ENCODE measurements at regions not wholly inside any gene's neighbourhood (a gene's known extent, or its start where the extent isn't known, plus 50 kb on each side); places are given as distances from the start of the nearest gene placed in this dataset.
"Not testable (repeated sequence)": the region's sequence is repeated elsewhere in the genome, so short reads cannot be mapped to it uniquely, and the experiment has no call there.

GRCh38 chr10:14439451-14440259 is 108.9 kb upstream of the FRMD4A start:
- no peaks in the 10 kb centered on the region for H3K36me3 Mint-ChIP-seq
- DNase-seq (ENCODE audit: low spot score in 2 of 2) (no peak), ATAC-seq (ENCODE audit: low read depth) (no peak)
- no peak overlapping the region for H3K27ac Mint-ChIP-seq
- no peaks in the 10 kb centered on the region for H3K9me3 Mint-ChIP-seq
- H3K4me3 Mint-ChIP-seq: no peak overlapping the region
- peaks cover 22% of the 10 kb centered on the region for H3K27me3 Mint-ChIP-seq
- no peaks in the 10 kb centered on the region for H3K4me1 Mint-ChIP-seq

DNA sequence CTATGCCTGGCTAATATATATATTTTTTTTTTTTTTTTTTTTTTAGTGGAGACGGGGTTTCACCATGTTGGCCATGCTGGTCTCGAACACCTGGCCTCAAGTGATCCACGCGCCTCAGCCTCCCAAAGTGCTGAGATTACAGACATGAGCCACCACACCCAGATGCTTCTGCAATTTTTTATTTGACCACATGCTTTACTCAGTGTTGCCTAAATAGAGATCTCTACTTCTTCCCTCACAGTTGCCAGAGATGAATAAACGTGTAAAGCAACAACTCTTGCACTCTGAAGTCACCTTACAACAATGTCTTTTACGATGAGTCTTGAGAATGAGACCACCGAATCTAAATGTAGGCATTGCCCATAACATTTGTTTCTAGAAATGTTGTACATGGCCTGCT is 107.9 kb upstream of the FRMD4A start:
- ATAC-seq (ENCODE audit: low read depth) (no peak), DNase-seq (ENCODE audit: low spot score in 2 of 2) (no peak)
- H3K4me1 Mint-ChIP-seq: no peaks in the 10 kb centered on the region
- H3K4me3 Mint-ChIP-seq: no peak overlapping the region
- no peaks in the 10 kb centered on the region for H3K36me3 Mint-ChIP-seq
- peaks cover 22% of the 10 kb centered on the region for H3K27me3 Mint-ChIP-seq
- no peak overlapping the region for H3K27ac Mint-ChIP-seq
- no peaks in the 10 kb centered on the region for H3K9me3 Mint-ChIP-seq

GRCh38 chr10:14438057-14438456 is 107.3 kb upstream of the FRMD4A start:
- Mint-ChIP-seq H3K9me3 (no peaks in the 10 kb centered on the region), H3K27me3 (peaks cover 24% of the 10 kb centered on the region), H3K4me1 (no peaks in the 10 kb centered on the region), H3K36me3 (no peaks in the 10 kb centered on the region), H3K4me3 (no peak overlapping the region), H3K27ac (no peak overlapping the region)
- no peak for DNase-seq (ENCODE audit: low spot score in 2 of 2)
- no peak for ATAC-seq (ENCODE audit: low read depth)

DNA sequence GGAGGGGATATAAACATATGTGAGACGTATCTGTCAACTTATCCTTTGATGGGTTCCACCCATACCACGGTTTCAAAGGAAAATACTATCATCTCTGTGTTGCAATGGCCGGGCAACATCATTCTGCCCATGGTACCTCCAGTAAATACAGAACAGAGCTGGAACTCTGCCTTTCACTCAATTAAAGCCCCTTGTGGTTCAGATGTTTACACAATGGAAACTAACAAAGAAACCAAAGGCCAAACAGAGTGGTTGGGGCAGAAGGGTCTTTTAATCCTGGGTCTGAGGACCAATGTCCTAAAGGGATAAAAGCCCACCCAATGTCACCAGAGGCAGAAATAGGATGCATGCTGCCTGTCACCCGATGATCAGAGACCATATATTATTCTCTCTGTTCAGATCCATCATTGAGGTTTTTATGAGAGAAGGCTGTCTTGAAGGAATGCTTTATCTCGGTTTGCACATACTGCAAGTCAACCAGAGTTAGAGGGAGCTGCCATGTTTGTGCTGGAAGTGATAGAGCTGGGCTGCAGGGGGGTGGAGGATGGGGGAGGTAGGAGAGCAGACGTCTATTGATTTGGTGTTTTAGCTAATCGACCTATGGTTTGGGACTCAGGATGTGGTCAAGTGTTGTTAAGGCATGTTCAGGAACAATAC is 105.4 kb upstream of the FRMD4A start:
- Mint-ChIP-seq H3K27me3 (peaks cover 19% of the 10 kb centered on the region), H3K27ac (no peak overlapping the region), H3K9me3 (no peaks in the 10 kb centered on the region), H3K4me3 (no peak overlapping the region), H3K4me1 (no peaks in the 10 kb centered on the region), H3K36me3 (no peaks in the 10 kb centered on the region)
- ATAC-seq (ENCODE audit: low read depth): no peak
- DNase-seq (ENCODE audit: low spot score in 2 of 2): no peak

DNA sequence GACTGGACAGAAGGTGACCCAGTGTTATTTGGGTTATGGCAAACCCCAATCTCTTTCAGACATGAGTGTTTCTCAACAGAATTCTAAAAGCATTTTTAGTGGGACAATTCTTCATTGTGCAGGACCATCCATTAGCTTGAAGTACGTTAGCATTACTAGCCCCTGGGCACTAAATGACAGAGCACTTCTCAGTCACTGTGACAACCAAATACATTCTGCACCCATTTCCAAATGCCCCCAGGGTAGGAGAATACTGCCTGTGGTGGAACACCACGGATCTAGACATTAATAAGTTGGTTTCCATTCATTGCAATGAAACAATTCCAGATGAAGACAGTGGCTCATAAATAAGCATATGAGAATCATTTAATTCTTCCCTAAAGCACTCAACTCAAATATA is 102.4 kb upstream of the FRMD4A start:
- Mint-ChIP-seq H3K27ac (no peak overlapping the region), H3K4me1 (no peaks in the 10 kb centered on the region), H3K9me3 (no peaks in the 10 kb centered on the region), H3K4me3 (no peak overlapping the region), H3K36me3 (no peaks in the 10 kb centered on the region), H3K27me3 (peaks cover 16% of the 10 kb centered on the region)
- no peak for DNase-seq (ENCODE audit: low spot score in 2 of 2)
- ATAC-seq (ENCODE audit: low read depth): no peak

DNA sequence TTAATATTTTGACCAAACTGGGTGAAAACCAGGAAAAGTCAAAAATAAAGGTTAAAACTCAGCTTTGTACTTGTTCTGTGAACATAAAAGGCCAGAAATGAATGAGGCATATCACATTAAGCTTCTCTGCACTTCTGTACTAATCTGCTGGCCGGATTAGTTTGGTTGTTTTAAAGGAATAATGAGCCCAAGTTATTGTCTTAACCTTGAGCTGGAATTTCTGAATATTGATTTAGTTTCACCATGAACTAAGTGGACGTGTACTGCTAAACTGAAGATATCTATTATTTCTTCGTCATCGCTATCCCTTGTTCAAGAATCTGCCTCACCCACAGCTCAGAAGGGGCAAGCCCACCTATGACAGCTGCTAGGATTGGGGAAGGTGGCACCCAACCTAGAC is 101.1 kb upstream of the FRMD4A start:
- no peaks in the 10 kb centered on the region for H3K36me3 Mint-ChIP-seq
- H3K4me3 Mint-ChIP-seq: no peak overlapping the region
- H3K4me1 Mint-ChIP-seq: no peaks in the 10 kb centered on the region
- DNase-seq (ENCODE audit: low spot score in 2 of 2): no peak
- peaks cover 2% of the 10 kb centered on the region for H3K9me3 Mint-ChIP-seq
- no peak for ATAC-seq (ENCODE audit: low read depth)
- H3K27me3 Mint-ChIP-seq: peaks cover 20% of the 10 kb centered on the region
- H3K27ac Mint-ChIP-seq: no peak overlapping the region

DNA sequence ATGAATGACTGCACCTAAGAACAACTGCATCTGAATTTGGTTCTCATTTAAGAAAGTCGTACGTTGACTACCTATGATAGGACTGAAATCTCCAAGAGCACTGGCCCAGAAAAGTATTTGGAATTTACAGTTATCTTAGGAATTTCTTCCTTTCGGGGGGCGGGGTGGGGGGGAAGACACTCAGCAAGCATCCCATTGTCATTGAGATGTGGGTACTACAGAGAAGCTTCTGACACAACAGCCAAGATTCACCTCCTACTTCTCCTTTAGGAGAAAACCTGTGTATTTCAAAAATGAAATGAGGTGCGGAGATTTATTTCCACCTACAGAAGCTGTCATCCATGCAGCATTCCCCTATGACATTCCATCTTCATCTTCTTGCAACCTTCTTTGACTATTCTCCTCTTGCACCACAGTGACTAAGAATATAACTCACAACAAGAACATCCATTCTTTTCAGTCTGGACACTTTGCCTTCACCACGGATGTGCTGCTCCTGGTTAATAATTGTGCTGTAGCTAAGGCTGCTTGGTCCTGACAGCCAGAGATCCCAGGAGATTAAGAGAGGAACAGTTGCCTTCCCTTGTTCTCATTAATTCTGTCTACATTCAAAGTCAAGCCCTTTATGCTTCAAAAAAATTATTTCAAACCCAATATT is 98.4 kb upstream of the FRMD4A start:
- peaks cover 18% of the 10 kb centered on the region for H3K27me3 Mint-ChIP-seq
- H3K4me3 Mint-ChIP-seq: no peak overlapping the region
- H3K9me3 Mint-ChIP-seq: peaks cover 3% of the 10 kb centered on the region
- no peaks in the 10 kb centered on the region for H3K36me3 Mint-ChIP-seq
- no peak overlapping the region for H3K27ac Mint-ChIP-seq
- ATAC-seq (ENCODE audit: low read depth) (no peak), DNase-seq (ENCODE audit: low spot score in 2 of 2) (no peak)
- no peaks in the 10 kb centered on the region for H3K4me1 Mint-ChIP-seq

DNA sequence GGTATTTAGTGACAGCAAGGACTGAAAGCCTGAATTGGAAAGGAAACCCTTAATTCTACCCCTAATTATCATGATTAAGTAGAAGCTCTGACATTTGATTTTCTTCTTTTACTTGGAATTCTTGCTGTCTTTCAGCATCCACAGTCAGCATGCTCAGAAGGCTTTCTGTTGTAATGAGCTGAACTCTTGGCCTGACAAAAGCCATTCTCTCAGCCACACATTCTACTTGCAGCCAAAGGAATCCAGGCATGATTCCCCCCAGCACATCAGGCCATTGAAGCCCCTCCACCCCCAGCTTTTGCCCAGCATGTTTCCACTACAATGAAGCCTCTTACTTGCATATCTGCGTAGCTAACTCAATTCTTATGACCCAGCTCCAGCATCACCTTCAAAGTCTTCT is 94.3 kb upstream of the FRMD4A start:
- no peak for DNase-seq (ENCODE audit: low spot score in 2 of 2)
- no peak overlapping the region for H3K4me3 Mint-ChIP-seq
- peaks cover 3% of the 10 kb centered on the region for H3K9me3 Mint-ChIP-seq
- no peaks in the 10 kb centered on the region for H3K36me3 Mint-ChIP-seq
- H3K27me3 Mint-ChIP-seq: peaks cover 17% of the 10 kb centered on the region
- no peak for ATAC-seq (ENCODE audit: low read depth)
- no peaks in the 10 kb centered on the region for H3K4me1 Mint-ChIP-seq
- no peak overlapping the region for H3K27ac Mint-ChIP-seq

GRCh38 chr10:14423111-14423744 is 92.5 kb upstream of the FRMD4A start:
- Mint-ChIP-seq H3K4me3 (no peak overlapping the region), H3K9me3 (peaks cover 3% of the 10 kb centered on the region), H3K36me3 (no peaks in the 10 kb centered on the region), H3K27me3 (peaks cover 11% of the 10 kb centered on the region), H3K4me1 (no peaks in the 10 kb centered on the region), H3K27ac (no peak overlapping the region)
- ATAC-seq (ENCODE audit: low read depth) (no peak), DNase-seq (ENCODE audit: low spot score in 2 of 2) (no peak)

- Mint-ChIP-seq H3K9me3 (peaks cover 2% of the 10 kb centered on the region), H3K27ac (no peak overlapping the region)
- no peak for ATAC-seq (ENCODE audit: low read depth)
These were observed 91.7 kb upstream of the FRMD4A start for GRCh38 chr10:14422431-14422830.

GRCh38 chr10:14421941-14422340 is 91.2 kb upstream of the FRMD4A start:
- H3K27me3 Mint-ChIP-seq: peaks cover 7% of the 10 kb centered on the region
- H3K36me3 Mint-ChIP-seq: no peaks in the 10 kb centered on the region
- H3K4me3 Mint-ChIP-seq: no peak overlapping the region
- H3K9me3 Mint-ChIP-seq: peaks cover 2% of the 10 kb centered on the region
- no peak overlapping the region for H3K27ac Mint-ChIP-seq
- no peaks in the 10 kb centered on the region for H3K4me1 Mint-ChIP-seq
- ATAC-seq (ENCODE audit: low read depth) (no peak), DNase-seq (ENCODE audit: low spot score in 2 of 2) (no peak)

More at GRCh38 chr10:14422431-14422830, 91.7 kb upstream of the FRMD4A start:
- Mint-ChIP-seq H3K4me1 (no peaks in the 10 kb centered on the region), H3K27me3 (peaks cover 7% of the 10 kb centered on the region), H3K36me3 (no peaks in the 10 kb centered on the region), H3K4me3 (no peak overlapping the region)
- DNase-seq (ENCODE audit: low spot score in 2 of 2): no peak

- H3K27ac Mint-ChIP-seq; H3K4me1 Mint-ChIP-seq; H3K4me3 Mint-ChIP-seq; ATAC-seq (ENCODE audit: low read depth); DNase-seq (ENCODE audit: low spot score in 2 of 2); H3K9me3 Mint-ChIP-seq; H3K36me3 Mint-ChIP-seq: not testable (repeated sequence)
- H3K27me3 Mint-ChIP-seq: peaks cover 16% of the 10 kb centered on the region
These were observed 86.6 kb upstream of the FRMD4A start for GRCh38 chr10:14417336-14417735.

GRCh38 chr10:14416308-14416700 is 85.6 kb upstream of the FRMD4A start:
- Mint-ChIP-seq H3K27ac (no peak overlapping the region), H3K36me3 (no peaks in the 10 kb centered on the region), H3K9me3 (no peaks in the 10 kb centered on the region), H3K27me3 (peaks cover 17% of the 10 kb centered on the region), H3K4me1 (no peaks in the 10 kb centered on the region), H3K4me3 (no peak overlapping the region)
- DNase-seq (ENCODE audit: low spot score in 2 of 2) (no peak), ATAC-seq (ENCODE audit: low read depth) (no peak)

- DNase-seq (ENCODE audit: low spot score in 2 of 2): no peak
- H3K4me3 Mint-ChIP-seq: no peak overlapping the region
- no peak for ATAC-seq (ENCODE audit: low read depth)
- H3K9me3 Mint-ChIP-seq: no peaks in the 10 kb centered on the region
- H3K27ac Mint-ChIP-seq: no peak overlapping the region
- no peaks in the 10 kb centered on the region for H3K36me3 Mint-ChIP-seq
- H3K27me3 Mint-ChIP-seq: peaks cover 17% of the 10 kb centered on the region
- no peaks in the 10 kb centered on the region for H3K4me1 Mint-ChIP-seq
These were observed 85.1 kb upstream of the FRMD4A start for GRCh38 chr10:14415676-14416307.
